Neuronal stem cell (in vitro differentiated cells): ENCODE measurements at regions not wholly inside any gene's neighbourhood (a gene's known extent, or its start where the extent isn't known, plus 50 kb on each side); places are given as distances from the start of the nearest gene placed in this dataset.
"Not testable (repeated sequence)": the region's sequence is repeated elsewhere in the genome, so short reads cannot be mapped to it uniquely, and the experiment has no call there.

ENCODE experiments used
- DNase-seq: peaks from one replicate; pipeline ENCODE4 v3.0.0-alpha.2; 2013; ENCODE audit warnings: low spot score
- H2AFZ ChIP-seq: one replicate; pipeline ENCODE4 v1.6.1; 2013; ENCODE audit warnings: mild to moderate bottlenecking, low read length, inconsistent platforms
- H2AK5ac ChIP-seq: 2 replicates; pipeline ENCODE4 v1.6.1; 2013; ENCODE audit warnings: low read depth, mild to moderate bottlenecking, inconsistent platforms, low read length, moderate library complexity, mixed read lengths
- H2BK120ac ChIP-seq: 2 replicates; pipeline ENCODE4 v1.6.1; 2013; ENCODE audit warnings: low read depth, mild to moderate bottlenecking, inconsistent platforms, low read length, moderate library complexity, mixed read lengths
- H2BK12ac ChIP-seq: one replicate; pipeline ENCODE4 v1.6.1; 2013; ENCODE audit warnings: low read length, inconsistent platforms
- H2BK15ac ChIP-seq: 2 replicates; pipeline ENCODE4 v1.6.1; 2013; ENCODE audit warnings: mild to moderate bottlenecking, low read length, inconsistent platforms, mixed read lengths
- H2BK5ac ChIP-seq: one replicate; pipeline ENCODE4 v1.6.1; 2013; ENCODE audit warnings: inconsistent platforms, mild to moderate bottlenecking, low read length, moderate library complexity
- H3K14ac ChIP-seq: one replicate; pipeline ENCODE4 v1.6.1; 2013; ENCODE audit warnings: low read length, inconsistent platforms
- H3K18ac ChIP-seq: 2 replicates; pipeline ENCODE4 v1.6.1; 2013; ENCODE audit warnings: low read length, inconsistent platforms
- H3K23ac ChIP-seq: 2 replicates; pipeline ENCODE4 v1.6.1; 2013; ENCODE audit warnings: low read depth, mild to moderate bottlenecking, mixed read lengths, low read length, inconsistent platforms; ENCODE audit not compliant: poor library complexity
- H3K27ac ChIP-seq: replicated peaks from 3 replicates; pipeline ENCODE4 v1.5.1; 2013; ENCODE audit warnings: low read length, inconsistent platforms
- H3K27me3 ChIP-seq, 3 experiments: 2 replicates each; pipeline ENCODE4 v1.6.1; 2013; ENCODE audit warnings: low read length in 3 of 3, mild to moderate bottlenecking in 2 of 3, inconsistent platforms in 1 of 3, low read depth in 1 of 3, mixed read lengths in 1 of 3, moderate library complexity in 1 of 3; ENCODE audit not compliant: control insufficient read depth in 3 of 3, insufficient read depth in 3 of 3
- H3K36me3 ChIP-seq, 2 donors: replicated peaks in 1 of 2; 2 replicates each; pipeline ENCODE4 v1.6.1; 2013; ENCODE audit warnings: low read length in 2 of 2; ENCODE audit not compliant: control insufficient read depth in 2 of 2, insufficient read depth in 2 of 2
- H3K4ac ChIP-seq: 2 replicates; pipeline ENCODE4 v1.6.1; 2013; ENCODE audit warnings: inconsistent platforms, mild to moderate bottlenecking, low read length, moderate library complexity
- H3K4me1 ChIP-seq, 2 donors: 1 replicate in 1 of 2; 2 replicates in 1 of 2; pipeline ENCODE4 v1.6.1; 2013; ENCODE audit warnings: low read length in 2 of 2, low read depth in 1 of 2; ENCODE audit not compliant: control insufficient read depth in 2 of 2, insufficient read depth in 1 of 2
- H3K4me2 ChIP-seq: one replicate; pipeline ENCODE4 v1.6.1; 2013; ENCODE audit warnings: mild to moderate bottlenecking, low read length, inconsistent platforms; ENCODE audit not compliant: insufficient read depth, poor library complexity, severe bottlenecking
- H3K4me3 ChIP-seq, 2 donors: 2 replicates each; pipeline ENCODE4 v1.5.1; 2013; ENCODE audit warnings: low read length in 2 of 2, mild to moderate bottlenecking in 2 of 2, inconsistent platforms in 1 of 2, moderate library complexity in 1 of 2
- H3K79me1 ChIP-seq: one replicate; pipeline ENCODE4 v1.6.1; 2013; ENCODE audit warnings: low read depth, mild to moderate bottlenecking, inconsistent platforms, low read length, moderate library complexity
- H3K9ac ChIP-seq: one replicate; pipeline ENCODE4 v1.6.1; 2013; ENCODE audit warnings: mild to moderate bottlenecking, low read depth, low read length, inconsistent platforms; ENCODE audit not compliant: poor library complexity
- H3K9me3 ChIP-seq, 2 donors: replicated peaks in 1 of 2; 2 replicates each; pipeline versions ENCODE3 to v1.6.1; 2013; ENCODE audit warnings: low read length in 2 of 2, mild to moderate bottlenecking in 2 of 2, inconsistent platforms in 1 of 2, low read depth in 1 of 2, mixed read lengths in 1 of 2, moderate library complexity in 1 of 2; ENCODE audit not compliant: control insufficient read depth in 2 of 2, insufficient read depth in 1 of 2
- H4K8ac ChIP-seq: one replicate; pipeline ENCODE4 v1.6.1; 2013; ENCODE audit warnings: low read depth, mild to moderate bottlenecking, inconsistent platforms, low read length, moderate library complexity
- H4K91ac ChIP-seq: one replicate; pipeline ENCODE4 v1.6.1; 2013; ENCODE audit warnings: low read length, low read depth, mild to moderate bottlenecking, inconsistent platforms; ENCODE audit not compliant: poor library complexity
- WGBS, 2 donors: extraction: QIAGEN DNeasy Blood & Tissue Kit; methylation state at CpG; one replicate each; pipeline ENCODE4 v1.1.7; 2013; ENCODE audit warnings: missing lambda C conversion rate in 2 of 2, mixed read lengths in 1 of 2; ENCODE audit not compliant: insufficient read length in 2 of 2, insufficient replicate concordance in 1 of 2; ENCODE audit errors: extremely low coverage in 2 of 2; 5-methylcytosine and 5-hydroxymethylcytosine counted together

DNA sequence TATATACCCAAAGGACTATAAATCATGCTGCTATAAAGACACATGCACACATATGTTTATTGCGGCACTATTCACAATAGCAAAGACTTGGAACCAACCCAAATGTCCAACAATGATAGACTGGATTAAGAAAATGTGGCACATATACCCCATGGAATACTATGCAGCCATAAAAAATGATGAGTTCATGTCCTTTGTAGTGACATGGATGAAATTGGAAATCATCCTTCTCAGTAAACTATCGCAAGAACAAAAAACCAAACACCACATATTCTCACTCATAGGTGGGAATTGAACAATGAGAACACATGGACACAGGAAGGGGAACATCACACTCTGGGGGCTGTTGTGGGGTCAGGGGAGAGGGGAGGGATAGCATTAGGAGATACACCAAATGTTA lies 165.7 kb upstream of the KCNJ15 start:
- not testable (repeated sequence) for H2BK120ac ChIP-seq, H3K9ac ChIP-seq, H3K4me1 ChIP-seq, H3K18ac ChIP-seq, H2BK5ac ChIP-seq, H3K4ac ChIP-seq, H3K27me3 ChIP-seq, H4K91ac ChIP-seq, H2BK15ac ChIP-seq, H4K8ac ChIP-seq, DNase-seq, H2BK12ac ChIP-seq, H3K79me1 ChIP-seq, H3K23ac ChIP-seq, H3K9me3 ChIP-seq, H3K36me3 ChIP-seq, H3K27ac ChIP-seq, H3K4me2 ChIP-seq, H3K4me3 ChIP-seq, H2AFZ ChIP-seq, H3K14ac ChIP-seq, H2AK5ac ChIP-seq
- no CpG with 5 or more reads among the region's 2 CpGs for WGBS, 2 donors

DNA sequence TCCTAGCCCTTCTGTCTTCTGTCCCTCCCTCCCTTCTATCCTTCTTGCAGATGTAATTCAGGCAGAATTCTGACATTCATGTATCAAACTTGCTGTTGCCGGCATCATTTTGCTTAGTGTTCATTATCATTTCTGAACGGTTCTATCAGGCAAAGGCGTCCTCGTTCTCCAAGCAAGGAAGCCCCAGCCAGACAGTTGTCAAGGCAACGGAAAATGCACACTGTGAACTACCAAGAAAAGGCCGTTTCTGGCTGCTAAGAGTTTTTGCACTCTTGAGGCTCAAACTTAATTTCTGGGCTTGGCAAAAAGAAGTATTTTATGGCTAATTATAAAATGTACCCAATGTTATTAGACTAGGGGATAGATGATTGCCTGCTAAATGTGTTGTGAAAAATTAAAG lies 164.7 kb upstream of the KCNJ15 start:
- Histone ChIP-seq H2BK120ac (no peak overlapping the region), H3K27ac (no peak overlapping the region), H2BK12ac (no peak overlapping the region), H2AK5ac (no peak overlapping the region), H3K9me3 (peaks cover 0 to 2% of the 10 kb centered on the region in 2 donors), H3K36me3 (no peaks in the 10 kb centered on the region), H3K4me3 (no peak overlapping the region), H3K4ac (no peak overlapping the region), H3K4me2 (no peak overlapping the region), H3K23ac (no peak overlapping the region), H4K8ac (no peak overlapping the region), H2AFZ (no peak overlapping the region), H2BK15ac (no peak overlapping the region), H3K27me3 (peaks cover 0 to 2% (median 0%) of the 10 kb centered on the region in 3 experiments), H2BK5ac (no peak overlapping the region), H4K91ac (no peak overlapping the region), H3K79me1 (no peaks in the 10 kb centered on the region), H3K18ac (no peak overlapping the region), H3K9ac (no peak overlapping the region), H3K14ac (no peak overlapping the region), H3K4me1 (peaks cover 0 to 3% of the 10 kb centered on the region in 2 donors)
- DNase-seq: no peak
- no CpG with 5 or more reads among the region's 6 CpGs for WGBS, 2 donors

DNA sequence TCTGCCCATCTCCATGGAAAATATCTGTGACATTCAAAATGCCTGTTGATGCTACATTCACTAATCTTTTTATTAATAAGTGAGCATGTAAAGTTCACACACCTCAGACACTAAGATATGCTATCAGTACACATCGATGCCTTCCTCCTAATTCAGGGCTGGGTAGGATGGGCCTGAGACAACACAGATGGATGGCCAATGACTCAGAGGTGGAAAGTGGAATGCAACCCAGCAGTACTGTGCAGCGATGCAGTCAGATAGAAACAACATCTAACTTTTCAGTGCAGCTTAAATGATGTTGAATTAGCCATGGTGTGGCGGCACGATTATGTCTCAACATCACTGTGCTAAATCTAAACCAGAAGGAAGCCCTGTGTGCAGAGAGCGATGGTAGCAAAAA lies 161.6 kb upstream of the KCNJ15 start:
- Histone ChIP-seq H3K4me1 (peaks cover 0 to 3% of the 10 kb centered on the region in 2 donors), H3K79me1 (no peaks in the 10 kb centered on the region), H3K18ac (no peak overlapping the region), H3K23ac (no peak overlapping the region), H3K27me3 (peaks cover 0 to 2% (median 0%) of the 10 kb centered on the region in 3 experiments), H2AFZ (no peak overlapping the region), H2BK5ac (no peak overlapping the region), H3K4me2 (no peak overlapping the region), H3K14ac (no peak overlapping the region), H3K4me3 (no peak overlapping the region), H4K91ac (no peak overlapping the region), H4K8ac (no peak overlapping the region), H2BK15ac (no peak overlapping the region), H3K27ac (no peak overlapping the region), H2BK12ac (no peak overlapping the region), H3K4ac (no peak overlapping the region), H3K9me3 (peaks cover 0 to 2% of the 10 kb centered on the region in 2 donors), H3K36me3 (no peaks in the 10 kb centered on the region), H2BK120ac (no peak overlapping the region), H3K9ac (no peak overlapping the region), H2AK5ac (no peak overlapping the region)
- WGBS, 2 donors: no CpG with 5 or more reads among the region's 5 CpGs
- no peak for DNase-seq

GRCh38 chr21:38097789-38098188 lies 159.0 kb upstream of the KCNJ15 start:
- no peaks in the 10 kb centered on the region for H3K36me3 ChIP-seq
- no peak for DNase-seq
- H3K9ac ChIP-seq: no peak overlapping the region
- H3K18ac ChIP-seq: no peak overlapping the region
- no peak overlapping the region for H3K27ac ChIP-seq
- H2BK15ac ChIP-seq: no peak overlapping the region
- H3K27me3 ChIP-seq: peaks cover 0 to 2% (median 0%) of the 10 kb centered on the region in 3 experiments
- no peaks in the 10 kb centered on the region for H3K79me1 ChIP-seq
- H2AK5ac ChIP-seq: no peak overlapping the region
- no peak overlapping the region for H3K23ac ChIP-seq
- H2BK120ac ChIP-seq: no peak overlapping the region
- no peak overlapping the region for H2BK5ac ChIP-seq
- no peak overlapping the region for H4K91ac ChIP-seq
- H3K14ac ChIP-seq: no peak overlapping the region
- H3K4me2 ChIP-seq: no peak overlapping the region
- H4K8ac ChIP-seq: no peak overlapping the region
- no peak overlapping the region for H3K4ac ChIP-seq
- peaks cover 0 to 2% of the 10 kb centered on the region in 2 donors for H3K9me3 ChIP-seq
- no peaks in the 10 kb centered on the region for H3K4me1 ChIP-seq
- no peak overlapping the region for H3K4me3 ChIP-seq
- no peak overlapping the region for H2AFZ ChIP-seq
- no peak overlapping the region for H2BK12ac ChIP-seq
